Endothelial cell of umbilical vein (primary cell): ENCODE measurements at regions not wholly inside any gene's neighbourhood (a gene's known extent, or its start where the extent isn't known, plus 50 kb on each side); places are given as distances from the start of the nearest gene placed in this dataset.

ENCODE experiments used
- BruUV-seq: library from RNA; stranded (reverse); fragments of 400-500 nt; replicated peaks from 2 replicates; lab custom pipeline; 2021; lab: Mats Ljungman, UMichigan
- CTCF ChIA-PET: fragments of 300-600, 350-600 bp; sonication (Branson Sonifier 250); formaldehyde crosslinking; loops from one replicate; lab custom pipeline; 2021; ENCODE audit warnings: antibody characterized with exemption, inconsistent platforms; lab: Charles Lee
- POLR2A ChIA-PET: fragments of 300-600, 350-600 bp; sonication (Branson Sonifier 250); formaldehyde crosslinking; loops from one replicate; lab custom pipeline; 2021; ENCODE audit warnings: antibody characterized with exemption, inconsistent platforms; lab: Charles Lee
- DNase-seq: peaks from one replicate; pipeline ENCODE4 v3.0.0-alpha.2; 2011; ENCODE audit warnings: low read depth, low spot score
- FAIRE-seq: peaks from 2 replicates; lab custom pipeline; 2011; peaks lifted over from hg19 to GRCh38; lab: Jason Lieb, UNC
- H2AFZ ChIP-seq: 2 replicates; pipeline ENCODE4 v1.6.0; 2012; ENCODE audit warnings: low read depth, low read length, control low read depth, inconsistent platforms
- H3K27ac ChIP-seq: 2 replicates; pipeline ENCODE4 v1.5.1; 2011; ENCODE audit warnings: low read depth, mild to moderate bottlenecking, control low read depth, low read length, moderate library complexity; ENCODE audit not compliant: insufficient read depth
- H3K27me3 ChIP-seq, 2 experiments: 2 replicates each; pipeline versions ENCODE4 v1.6.0 to v1.6.1; 2011; ENCODE audit warnings: low read length in 2 of 2, mixed read lengths in 1 of 2; ENCODE audit not compliant: control insufficient read depth in 2 of 2, insufficient read depth in 2 of 2
- H3K36me3 ChIP-seq, 2 experiments: 2 replicates in 1 of 2; 3 replicates in 1 of 2; pipeline ENCODE4 v1.5.1; 2011; ENCODE audit warnings: low read length in 2 of 2, mild to moderate bottlenecking in 1 of 2, moderate library complexity in 1 of 2; ENCODE audit not compliant: control insufficient read depth in 2 of 2, insufficient read depth in 2 of 2; ENCODE audit errors: extremely low read depth in 1 of 2
- H3K4me1 ChIP-seq: 3 replicates; pipeline ENCODE4 v1.5.1; 2011; ENCODE audit warnings: mild to moderate bottlenecking, low read length; ENCODE audit not compliant: control insufficient read depth, insufficient read depth; ENCODE audit errors: extremely low read depth
- H3K4me2 ChIP-seq: 2 replicates; pipeline ENCODE4 v1.6.1; 2011; ENCODE audit warnings: low read length, control low read depth, mixed read lengths; ENCODE audit not compliant: insufficient read depth
- H3K4me3 ChIP-seq, 3 experiments: fragments of 200-600 bp in 1 of 3; sonication (generic), shearing (Covaris generic) in 1 of 3; replicated peaks in 1 of 3; 2 replicates each; pipeline ENCODE4 v1.5.1; 2011 to 2016; ENCODE audit warnings: control low read depth in 3 of 3, low read length in 3 of 3, mild to moderate bottlenecking in 2 of 3, inconsistent platforms in 1 of 3, low read depth in 1 of 3, moderate library complexity in 1 of 3; ENCODE audit not compliant: insufficient read depth in 1 of 3
- H3K79me2 ChIP-seq: 2 replicates; pipeline ENCODE4 v1.6.0; 2012; ENCODE audit warnings: low read length, inconsistent platforms; ENCODE audit not compliant: control insufficient read depth, insufficient read depth
- H3K9ac ChIP-seq: replicated peaks from 2 replicates; pipeline ENCODE3; 2011; ENCODE audit warnings: low read length, control low read depth; ENCODE audit not compliant: insufficient read depth; ENCODE audit errors: extremely low read depth
- H3K9me1 ChIP-seq: replicated peaks from 3 replicates; pipeline ENCODE4 v1.6.0; 2011; ENCODE audit warnings: mild to moderate bottlenecking, low read length; ENCODE audit not compliant: control insufficient read depth, insufficient read depth; ENCODE audit errors: extremely low read depth
- H3K9me3 ChIP-seq: replicated peaks from 2 replicates; pipeline ENCODE4 v1.5.1; 2012; ENCODE audit warnings: low read length, inconsistent platforms; ENCODE audit not compliant: control insufficient read depth, insufficient read depth
- H4K20me1 ChIP-seq: replicated peaks from 2 replicates; pipeline ENCODE3; 2011; ENCODE audit warnings: mild to moderate bottlenecking, low read length; ENCODE audit not compliant: control insufficient read depth, insufficient read depth; ENCODE audit errors: extremely low read depth
- EZH2 ChIP-seq: IDR thresholded peaks from 2 replicates; pipeline ENCODE4 v1.6.1; 2012; ENCODE audit warnings: borderline replicate concordance, low read depth, mild to moderate bottlenecking, moderate library complexity, low read length, inconsistent platforms; ENCODE audit not compliant: severe bottlenecking
- FOS ChIP-seq: IDR thresholded peaks from 2 replicates; pipeline ENCODE4 v1.6.1; 2011; ENCODE audit warnings: mild to moderate bottlenecking, low read length, moderate library complexity, borderline replicate concordance; ENCODE audit not compliant: insufficient read depth
- GATA2 ChIP-seq: IDR thresholded peaks from 2 replicates; pipeline ENCODE4 v1.7.0; 2011; ENCODE audit warnings: low read depth, mild to moderate bottlenecking, moderate library complexity, mixed read lengths, low read length; ENCODE audit not compliant: insufficient read length, insufficient read depth
- JUN ChIP-seq: IDR thresholded peaks from 2 replicates; pipeline ENCODE4 v1.6.1; 2011; ENCODE audit warnings: borderline replicate concordance, low read depth; ENCODE audit not compliant: insufficient read length, insufficient read depth
- POLR2A ChIP-seq: IDR thresholded peaks from 2 replicates; pipeline ENCODE4 v1.6.1; 2012; ENCODE audit warnings: low read depth, mild to moderate bottlenecking, control low read depth, low read length
- dilution Hi-C: fragments of 300-500 bp; cut with MboI; formaldehyde crosslinking; loops from one replicate; pipeline ENCODE4 v1.15.0; 2019; ENCODE audit warnings: low sequenced_read_pairs; ENCODE audit not compliant: extremely low pct_ligation_motif_present
- intact Hi-C: fragments of 100-400 bp; cut with micrococcal nuclease; formaldehyde crosslinking; loops from one replicate; pipeline ENCODE4 v1.10.0; 2022
- TF ChIP-seq, protein P1 (sequence below), 2 donors: IDR thresholded peaks; 1 replicate in 1 of 2; 2 replicates in 1 of 2; pipeline ENCODE4 v1.5.1; 2011; ENCODE audit warnings: low read length in 2 of 2, mild to moderate bottlenecking in 2 of 2, moderate library complexity in 2 of 2, control low read depth in 1 of 2, inconsistent platforms in 1 of 2, low read depth in 1 of 2; ENCODE audit not compliant: insufficient read depth in 1 of 2; ENCODE audit errors: extremely low read depth in 1 of 2

DNA sequence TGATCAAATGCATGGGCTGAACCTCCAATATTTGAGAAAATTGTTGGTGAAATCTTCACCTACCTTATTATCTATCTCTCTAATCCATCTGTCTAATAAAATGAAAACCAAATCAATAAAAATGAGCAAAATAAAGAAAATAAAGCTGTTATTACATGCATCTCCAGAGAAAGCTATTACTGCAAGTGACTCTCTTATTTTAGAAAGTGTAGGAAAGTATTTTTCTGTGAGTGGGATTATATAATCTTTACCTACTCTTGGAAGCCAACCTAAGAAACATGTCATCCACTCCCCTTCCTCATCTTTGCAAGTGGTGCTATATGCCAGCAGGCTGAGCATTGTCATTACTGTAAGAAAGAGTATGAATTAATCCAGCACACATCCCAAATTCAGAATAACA, 191.5 kb upstream of the RFC3 start:
- intact Hi-C loops, result no loop called here
- H3K4me3 ChIP-seq, result no peak overlapping the region
- TF ChIP-seq GATA2 (no peak), FOS (no peak)
- TF ChIP-seq, protein P1, sequence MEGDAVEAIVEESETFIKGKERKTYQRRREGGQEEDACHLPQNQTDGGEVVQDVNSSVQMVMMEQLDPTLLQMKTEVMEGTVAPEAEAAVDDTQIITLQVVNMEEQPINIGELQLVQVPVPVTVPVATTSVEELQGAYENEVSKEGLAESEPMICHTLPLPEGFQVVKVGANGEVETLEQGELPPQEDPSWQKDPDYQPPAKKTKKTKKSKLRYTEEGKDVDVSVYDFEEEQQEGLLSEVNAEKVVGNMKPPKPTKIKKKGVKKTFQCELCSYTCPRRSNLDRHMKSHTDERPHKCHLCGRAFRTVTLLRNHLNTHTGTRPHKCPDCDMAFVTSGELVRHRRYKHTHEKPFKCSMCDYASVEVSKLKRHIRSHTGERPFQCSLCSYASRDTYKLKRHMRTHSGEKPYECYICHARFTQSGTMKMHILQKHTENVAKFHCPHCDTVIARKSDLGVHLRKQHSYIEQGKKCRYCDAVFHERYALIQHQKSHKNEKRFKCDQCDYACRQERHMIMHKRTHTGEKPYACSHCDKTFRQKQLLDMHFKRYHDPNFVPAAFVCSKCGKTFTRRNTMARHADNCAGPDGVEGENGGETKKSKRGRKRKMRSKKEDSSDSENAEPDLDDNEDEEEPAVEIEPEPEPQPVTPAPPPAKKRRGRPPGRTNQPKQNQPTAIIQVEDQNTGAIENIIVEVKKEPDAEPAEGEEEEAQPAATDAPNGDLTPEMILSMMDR (IDR thresholded peaks at IDR 0.05; ENCODE audit: extremely low read depth in 1 of 2, insufficient read depth in 1 of 2, low read depth in 1 of 2, low read length in 2 of 2), result no peak
- H3K79me2 ChIP-seq, result no peaks in the 10 kb centered on the region
- FAIRE-seq (no peak), DNase-seq (no peak)
- H3K9me1 ChIP-seq, result no peaks in the 10 kb centered on the region
- no peak overlapping the region for H3K27ac ChIP-seq
- H3K4me2 ChIP-seq, result no peak overlapping the region
- H3K9ac ChIP-seq, result no peak overlapping the region
- H3K9me3 ChIP-seq, result no peaks in the 10 kb centered on the region
- POLR2A ChIA-PET, result no interaction called here
- no peaks in the 10 kb centered on the region for H3K36me3 ChIP-seq
- dilution Hi-C loops, result no loop called here
- BruUV-seq, result no TSS peak
- no peaks in the 10 kb centered on the region for H4K20me1 ChIP-seq
- CTCF ChIA-PET, result interaction anchor here (1.0 kb wide), 1 partner anchor 19 kb away, joined by 3 read pairs; no protein-coding TSS in a partner anchor
- H3K4me1 ChIP-seq, result no peaks in the 10 kb centered on the region
- H3K27me3 ChIP-seq, result no peaks in the 10 kb centered on the region
- no peak overlapping the region for H2AFZ ChIP-seq

DNA sequence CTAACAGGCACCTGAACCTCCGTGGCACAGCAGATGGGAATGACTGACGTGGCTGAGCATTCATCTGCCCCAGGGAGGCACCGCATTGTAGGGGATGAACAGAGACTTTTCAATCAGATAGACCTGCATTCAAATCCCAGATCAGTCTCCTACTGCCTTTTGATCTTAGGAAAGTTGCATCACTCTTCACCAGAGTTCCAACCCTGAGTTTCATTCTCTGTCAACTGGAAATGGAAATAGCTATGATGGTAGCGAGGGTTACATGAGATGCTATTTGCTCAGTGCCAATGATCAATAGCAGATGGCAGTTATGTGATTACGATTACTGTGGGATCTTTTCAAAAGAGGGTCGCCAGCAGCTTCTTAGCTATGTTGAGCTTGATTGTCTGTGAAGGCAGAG, 189.3 kb upstream of the RFC3 start:
- DNase-seq, result no peak
- Histone ChIP-seq H4K20me1 (no peaks in the 10 kb centered on the region), H3K4me1 (no peaks in the 10 kb centered on the region), H2AFZ (no peak overlapping the region), H3K36me3 (no peaks in the 10 kb centered on the region), H3K79me2 (no peaks in the 10 kb centered on the region), H3K27ac (no peak overlapping the region), H3K9me3 (no peaks in the 10 kb centered on the region), H3K4me3 (no peak overlapping the region), H3K27me3 (no peaks in the 10 kb centered on the region), H3K4me2 (no peak overlapping the region), H3K9ac (no peak overlapping the region), H3K9me1 (no peaks in the 10 kb centered on the region)
- no TSS peak for BruUV-seq
- POLR2A ChIA-PET, result no interaction called here
- FAIRE-seq, result no peak
- CTCF ChIA-PET, result no interaction called here
- no peak for TF ChIP-seq EZH2
- no peak for TF ChIP-seq POLR2A
- no peak for TF ChIP-seq JUN
- TF ChIP-seq GATA2, result no peak
- intact Hi-C loops, result no loop called here
- dilution Hi-C loops, result no loop called here
